Neutrophil (primary cell): ENCODE measurements at regions not wholly inside any gene's neighbourhood (a gene's known extent, or its start where the extent isn't known, plus 50 kb on each side); places are given as distances from the start of the nearest gene placed in this dataset.

Experiments
- H3K27ac ChIP-seq: fragments of 200-600 bp; sonication (generic); 2 replicates; pipeline ENCODE4 v1.5.1; 2016; ENCODE audit warnings: mild to moderate bottlenecking, moderate library complexity
- H3K27me3 ChIP-seq: fragments of 200-600 bp; sonication (generic); 2 replicates; pipeline ENCODE4 v1.6.0; 2016; ENCODE audit warnings: mild to moderate bottlenecking
- H3K36me3 ChIP-seq: fragments of 200-600 bp; sonication (generic); 2 replicates; pipeline ENCODE4 v1.5.1; 2017
- H3K4me1 ChIP-seq, 2 experiments: fragments of 200-600 bp in 1 of 2; sonication (generic) in 1 of 2; 1 replicate in 1 of 2; 2 replicates in 1 of 2; pipeline versions ENCODE4 v1.5.1 to v1.6.1; 2013 to 2016; ENCODE audit warnings: low read depth in 1 of 2, low read length in 1 of 2, mild to moderate bottlenecking in 1 of 2, moderate library complexity in 1 of 2; ENCODE audit not compliant: control insufficient read depth in 1 of 2, insufficient read depth in 1 of 2
- H3K4me3 ChIP-seq, 2 experiments: fragments of 200-600 bp in 1 of 2; sonication (generic) in 1 of 2; 1 replicate in 1 of 2; 2 replicates in 1 of 2; pipeline ENCODE4 v1.5.1; 2013 to 2016; ENCODE audit warnings: low read depth in 1 of 2, low read length in 1 of 2, mild to moderate bottlenecking in 1 of 2, moderate library complexity in 1 of 2
- H3K9me3 ChIP-seq: fragments of 200-600 bp; sonication (generic); 2 replicates; pipeline ENCODE4 v1.5.1; 2016
- TF ChIP-seq, protein P1 (sequence below): fragments of 200-600 bp; sonication (generic); IDR thresholded peaks from 2 replicates; pipeline ENCODE4 v1.5.1; 2016; ENCODE audit warnings: antibody characterized with exemption

DNA sequence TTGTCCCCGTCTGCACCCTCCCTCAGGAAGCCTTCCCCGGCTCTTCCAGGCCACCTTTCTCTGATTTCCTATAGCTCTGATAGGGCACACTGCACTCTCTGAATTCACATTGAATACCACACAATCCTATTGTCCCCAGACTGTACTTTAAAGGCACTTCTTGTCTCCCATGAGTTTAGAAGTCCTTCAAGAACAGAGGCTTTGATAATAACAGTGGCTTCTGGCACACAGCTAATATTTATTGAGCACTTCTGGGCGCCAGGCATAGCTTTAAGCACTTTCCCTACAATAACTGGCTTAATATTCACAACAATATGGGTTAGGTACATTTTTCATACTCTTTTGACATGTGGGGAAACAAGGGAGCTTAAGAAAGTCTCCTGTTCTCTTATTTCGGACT, 169.7 kb upstream of the IRX6 start:
- TF ChIP-seq, protein P1, sequence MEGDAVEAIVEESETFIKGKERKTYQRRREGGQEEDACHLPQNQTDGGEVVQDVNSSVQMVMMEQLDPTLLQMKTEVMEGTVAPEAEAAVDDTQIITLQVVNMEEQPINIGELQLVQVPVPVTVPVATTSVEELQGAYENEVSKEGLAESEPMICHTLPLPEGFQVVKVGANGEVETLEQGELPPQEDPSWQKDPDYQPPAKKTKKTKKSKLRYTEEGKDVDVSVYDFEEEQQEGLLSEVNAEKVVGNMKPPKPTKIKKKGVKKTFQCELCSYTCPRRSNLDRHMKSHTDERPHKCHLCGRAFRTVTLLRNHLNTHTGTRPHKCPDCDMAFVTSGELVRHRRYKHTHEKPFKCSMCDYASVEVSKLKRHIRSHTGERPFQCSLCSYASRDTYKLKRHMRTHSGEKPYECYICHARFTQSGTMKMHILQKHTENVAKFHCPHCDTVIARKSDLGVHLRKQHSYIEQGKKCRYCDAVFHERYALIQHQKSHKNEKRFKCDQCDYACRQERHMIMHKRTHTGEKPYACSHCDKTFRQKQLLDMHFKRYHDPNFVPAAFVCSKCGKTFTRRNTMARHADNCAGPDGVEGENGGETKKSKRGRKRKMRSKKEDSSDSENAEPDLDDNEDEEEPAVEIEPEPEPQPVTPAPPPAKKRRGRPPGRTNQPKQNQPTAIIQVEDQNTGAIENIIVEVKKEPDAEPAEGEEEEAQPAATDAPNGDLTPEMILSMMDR = no peak
- H3K9me3 ChIP-seq = no peaks in the 10 kb centered on the region
- no peaks in the 10 kb centered on the region for H3K36me3 ChIP-seq
- no peaks in the 10 kb centered on the region for H3K27me3 ChIP-seq
- no peak overlapping the region for H3K4me3 ChIP-seq
- no peaks in the 10 kb centered on the region for H3K4me1 ChIP-seq
- H3K27ac ChIP-seq = no peak overlapping the region

DNA sequence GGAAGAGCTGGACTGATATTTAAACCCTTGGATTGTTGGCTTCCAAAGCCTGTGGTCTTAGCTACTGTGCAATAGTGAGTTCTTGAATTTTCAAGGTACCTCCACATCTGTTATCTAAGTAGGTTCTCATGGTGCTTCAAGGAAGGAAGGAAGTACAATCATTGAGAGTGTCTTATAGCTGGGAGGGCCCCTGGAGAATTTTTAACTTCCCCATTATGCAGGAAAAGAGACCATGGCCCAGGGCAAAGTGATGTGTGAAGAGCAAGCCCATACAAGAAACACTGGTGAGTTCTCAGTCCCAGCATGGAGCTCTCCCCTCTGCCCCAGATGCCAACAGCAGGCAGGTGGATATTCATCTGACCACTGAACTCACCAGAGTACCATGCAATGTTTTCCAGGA, 169.0 kb upstream of the IRX6 start:
- TF ChIP-seq, protein P1 = no peak
- no peaks in the 10 kb centered on the region for H3K27me3 ChIP-seq
- no peaks in the 10 kb centered on the region for H3K4me1 ChIP-seq
- no peaks in the 10 kb centered on the region for H3K36me3 ChIP-seq
- no peak overlapping the region for H3K27ac ChIP-seq
- H3K4me3 ChIP-seq = no peak overlapping the region
- no peaks in the 10 kb centered on the region for H3K9me3 ChIP-seq

DNA sequence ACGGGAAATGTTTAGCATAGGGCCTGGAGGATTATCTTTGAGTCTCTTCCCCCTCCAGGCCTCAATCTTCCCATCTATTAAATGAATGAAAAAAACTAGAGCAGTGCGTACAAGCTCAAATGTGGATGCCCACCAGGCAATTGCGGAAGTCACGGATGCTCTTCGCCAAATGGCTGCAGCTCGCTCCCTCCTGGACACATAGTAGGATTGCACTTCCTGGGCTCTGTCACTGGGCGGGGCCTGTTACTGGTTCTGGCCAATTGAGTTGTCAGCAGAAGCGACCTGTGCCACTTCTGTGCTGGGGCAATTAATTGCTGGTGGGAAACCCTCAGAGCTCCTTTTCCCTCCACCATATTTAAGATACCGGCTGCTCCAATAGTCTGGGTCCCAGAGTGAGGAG, 168.2 kb upstream of the IRX6 start:
- TF ChIP-seq, protein P1 = no peak
- Histone ChIP-seq H3K9me3 (no peaks in the 10 kb centered on the region), H3K4me1 (no peaks in the 10 kb centered on the region), H3K27me3 (no peaks in the 10 kb centered on the region), H3K36me3 (no peaks in the 10 kb centered on the region), H3K4me3 (no peak overlapping the region), H3K27ac (no peak overlapping the region)

DNA sequence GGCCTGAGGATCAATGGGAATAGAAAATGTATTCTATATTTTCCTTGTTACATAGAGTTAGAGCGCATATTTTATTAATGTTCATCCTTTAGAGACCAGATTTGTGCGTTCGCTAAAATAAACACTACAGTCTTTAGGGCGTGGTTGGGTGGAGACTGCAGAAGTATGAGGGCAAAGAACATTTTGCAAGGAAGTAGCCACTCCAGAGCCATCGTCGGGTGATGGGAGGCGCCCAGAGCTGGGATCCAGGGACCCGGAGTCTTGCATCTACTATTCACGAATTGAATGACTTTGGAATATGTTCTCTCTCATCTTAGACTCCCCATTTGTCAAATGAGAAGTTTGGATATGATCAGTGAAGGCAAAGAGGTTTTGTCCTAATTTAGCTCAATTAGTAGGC, 154.2 kb upstream of the IRX6 start:
- H3K4me3 ChIP-seq = no peak overlapping the region
- H3K36me3 ChIP-seq = no peaks in the 10 kb centered on the region
- H3K27me3 ChIP-seq = no peaks in the 10 kb centered on the region
- H3K9me3 ChIP-seq = no peaks in the 10 kb centered on the region
- TF ChIP-seq, protein P1 = no peak
- no peak overlapping the region for H3K27ac ChIP-seq
- no peaks in the 10 kb centered on the region for H3K4me1 ChIP-seq

DNA sequence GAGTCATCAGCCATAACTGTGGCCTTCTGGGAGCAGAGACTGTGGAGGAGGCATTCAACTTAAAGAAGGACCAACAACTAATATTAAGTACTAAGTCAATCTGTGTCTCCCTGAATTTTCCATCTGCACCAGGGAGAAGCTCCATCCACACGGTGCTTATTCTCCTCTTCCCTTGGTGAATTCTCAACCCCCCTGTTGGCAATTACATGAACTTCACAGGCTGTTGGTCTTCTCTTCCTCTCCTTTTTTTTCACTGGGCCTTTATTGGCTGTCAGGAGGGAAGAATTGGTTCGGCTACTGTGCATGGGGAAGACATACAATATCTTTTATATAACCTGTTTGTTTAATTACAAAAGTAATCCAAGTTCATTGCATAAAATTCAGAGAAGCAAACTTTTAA, 152.8 kb upstream of the IRX6 start:
- H3K4me3 ChIP-seq = no peak overlapping the region
- H3K27ac ChIP-seq = no peak overlapping the region
- H3K9me3 ChIP-seq = no peaks in the 10 kb centered on the region
- no peaks in the 10 kb centered on the region for H3K36me3 ChIP-seq
- no peaks in the 10 kb centered on the region for H3K27me3 ChIP-seq
- TF ChIP-seq, protein P1 = no peak
- no peaks in the 10 kb centered on the region for H3K4me1 ChIP-seq

DNA sequence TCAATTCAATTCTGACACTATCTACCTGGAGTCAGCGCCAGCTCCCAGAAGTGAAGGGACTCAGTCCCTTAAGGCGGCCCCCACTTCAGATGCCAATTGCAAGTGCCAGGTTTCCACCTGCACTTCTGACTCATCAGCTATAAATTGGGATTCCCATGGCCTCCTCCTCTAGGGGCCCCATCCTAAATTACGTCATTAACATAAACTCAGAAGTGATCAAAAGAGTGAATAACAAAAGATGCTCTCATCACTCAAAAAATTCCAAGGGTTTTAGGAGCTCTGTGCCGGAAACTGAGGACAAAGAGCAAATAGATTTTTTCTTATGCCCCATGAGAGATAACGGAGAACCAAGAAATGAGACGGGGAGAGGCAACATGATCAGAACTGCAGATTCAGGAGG, 148.6 kb upstream of the IRX6 start:
- H3K27me3 ChIP-seq = no peaks in the 10 kb centered on the region
- H3K36me3 ChIP-seq = no peaks in the 10 kb centered on the region
- no peak overlapping the region for H3K27ac ChIP-seq
- H3K4me3 ChIP-seq = no peak overlapping the region
- H3K9me3 ChIP-seq = no peaks in the 10 kb centered on the region
- H3K4me1 ChIP-seq = no peaks in the 10 kb centered on the region
- TF ChIP-seq, protein P1 = no peak
